ENCODE measurements at regions not wholly inside any gene's neighbourhood (a gene's known extent, or its start where the extent isn't known, plus 50 kb on each side); places are given as distances from the start of the nearest gene placed in this dataset.

GRCh38 chr21:36265431-36265830 lies 54.6 kb upstream of the MORC3 start:
- TF ChIP-seq POLR2A (IDR thresholded peaks at IDR 0.05): no peak
- TF ChIP-seq, protein P1, sequence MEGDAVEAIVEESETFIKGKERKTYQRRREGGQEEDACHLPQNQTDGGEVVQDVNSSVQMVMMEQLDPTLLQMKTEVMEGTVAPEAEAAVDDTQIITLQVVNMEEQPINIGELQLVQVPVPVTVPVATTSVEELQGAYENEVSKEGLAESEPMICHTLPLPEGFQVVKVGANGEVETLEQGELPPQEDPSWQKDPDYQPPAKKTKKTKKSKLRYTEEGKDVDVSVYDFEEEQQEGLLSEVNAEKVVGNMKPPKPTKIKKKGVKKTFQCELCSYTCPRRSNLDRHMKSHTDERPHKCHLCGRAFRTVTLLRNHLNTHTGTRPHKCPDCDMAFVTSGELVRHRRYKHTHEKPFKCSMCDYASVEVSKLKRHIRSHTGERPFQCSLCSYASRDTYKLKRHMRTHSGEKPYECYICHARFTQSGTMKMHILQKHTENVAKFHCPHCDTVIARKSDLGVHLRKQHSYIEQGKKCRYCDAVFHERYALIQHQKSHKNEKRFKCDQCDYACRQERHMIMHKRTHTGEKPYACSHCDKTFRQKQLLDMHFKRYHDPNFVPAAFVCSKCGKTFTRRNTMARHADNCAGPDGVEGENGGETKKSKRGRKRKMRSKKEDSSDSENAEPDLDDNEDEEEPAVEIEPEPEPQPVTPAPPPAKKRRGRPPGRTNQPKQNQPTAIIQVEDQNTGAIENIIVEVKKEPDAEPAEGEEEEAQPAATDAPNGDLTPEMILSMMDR (IDR thresholded peaks at IDR 0.05): no peak

Measured in tibial nerve (tissue), 3 donors.